ENCODE measurements at regions not wholly inside any gene's neighbourhood (a gene's known extent, or its start where the extent isn't known, plus 50 kb on each side); places are given as distances from the start of the nearest gene placed in this dataset.
A peak's percentile ranks its signal among the peaks of the same experiment; 100 is the strongest.

GRCh38 chr6:105781915-105782314, 304.2 kb upstream of the PRDM1 start:
- no peak for ATAC-seq

GRCh38 chr6:105781248-105781647, 304.9 kb upstream of the PRDM1 start:
- no peak overlapping the region for H3K4me3 ChIP-seq
- DNase-seq (peak in 1 of 2 donors; percentile 37), ATAC-seq (peak in 1 of 2 donors; percentile 18)
- no peak for TF ChIP-seq CTCF (IDR thresholded peaks at IDR 0.05 in 4 of 5, conservative IDR thresholded peaks at IDR 0.05 in 1 of 5)
- TF ChIP-seq POLR2A (IDR thresholded peaks at IDR 0.05): no peak
- no peaks in the 10 kb centered on the region for H3K9me3 ChIP-seq
- H3K36me3 ChIP-seq: no peaks in the 10 kb centered on the region
- intact Hi-C loops (cut with DNase I; ENCODE audit: low total_unique reads) (loop anchor here (2.0 kb wide), 1 partner anchor 14 kb away; no protein-coding TSS in a partner anchor), in situ Hi-C loops (cut with MboI; ENCODE audit: low sequenced_read_pairs in 4 of 4) (no loop called here)
- H3K4me1 ChIP-seq: peaks cover 4% of the 10 kb centered on the region in 2 donors
- no peaks in the 10 kb centered on the region for H3K27me3 ChIP-seq
- peak overlapping the region in 1 of 4 donors; percentile 74 for H3K27ac ChIP-seq

More at GRCh38 chr6:105781915-105782314, 304.2 kb upstream of the PRDM1 start:
- intact Hi-C loops (cut with DNase I; ENCODE audit: low total_unique reads): loop anchor here (2.0 kb wide), 1 partner anchor 13 kb away; no protein-coding TSS in a partner anchor
- in situ Hi-C loops (cut with MboI; ENCODE audit: low sequenced_read_pairs in 4 of 4): no loop called here
- Histone ChIP-seq H3K4me1 (peaks cover 4% of the 10 kb centered on the region in 2 donors), H3K36me3 (no peaks in the 10 kb centered on the region), H3K27me3 (no peaks in the 10 kb centered on the region), H3K9me3 (no peaks in the 10 kb centered on the region), H3K27ac (no peak overlapping the region), H3K4me3 (no peak overlapping the region)
- DNase-seq: no peak
- TF ChIP-seq CTCF (IDR thresholded peaks at IDR 0.05 in 4 of 5, conservative IDR thresholded peaks at IDR 0.05 in 1 of 5): no peak
- no peak for TF ChIP-seq POLR2A (IDR thresholded peaks at IDR 0.05)

- intact Hi-C loops (cut with DNase I; ENCODE audit: low total_unique reads): loop anchor here (2.0 kb wide), 1 partner anchor 14 kb away; no protein-coding TSS in a partner anchor
- H3K27ac ChIP-seq: peak overlapping the region; percentile 53 to 74 (median 62)
- TF ChIP-seq CTCF (IDR thresholded peaks at IDR 0.05 in 4 of 5, conservative IDR thresholded peaks at IDR 0.05 in 1 of 5) (no peak), POLR2A (IDR thresholded peaks at IDR 0.05) (no peak)
- H3K36me3 ChIP-seq: no peaks in the 10 kb centered on the region
- no peak overlapping the region for H3K4me3 ChIP-seq
- H3K27me3 ChIP-seq: no peaks in the 10 kb centered on the region
- peak in 1 of 2 donors; percentile 74 for DNase-seq
- peak; percentile 91 to 99 for ATAC-seq
- H3K9me3 ChIP-seq: peaks cover 0 to 5% (median 0%) of the 10 kb centered on the region in 3 donors
- peaks cover 4% of the 10 kb centered on the region in 2 donors for H3K4me1 ChIP-seq
- in situ Hi-C loops (cut with MboI; ENCODE audit: low sequenced_read_pairs in 4 of 4): no loop called here
Measured at GRCh38 chr6:105780146-105780860, 305.8 kb upstream of the PRDM1 start.

- Histone ChIP-seq H3K9me3 (peaks cover 0 to 5% (median 0%) of the 10 kb centered on the region in 3 donors), H3K36me3 (no peaks in the 10 kb centered on the region), H3K4me1 (peaks cover 4% of the 10 kb centered on the region in 2 donors), H3K27me3 (no peaks in the 10 kb centered on the region), H3K4me3 (no peak overlapping the region), H3K27ac (no peak overlapping the region)
- ATAC-seq: no peak
- TF ChIP-seq POLR2A (IDR thresholded peaks at IDR 0.05) (no peak), CTCF (IDR thresholded peaks at IDR 0.05 in 4 of 5, conservative IDR thresholded peaks at IDR 0.05 in 1 of 5) (no peak)
- no peak for DNase-seq
- in situ Hi-C loops (cut with MboI; ENCODE audit: low sequenced_read_pairs in 4 of 4): no loop called here
- intact Hi-C loops (cut with DNase I; ENCODE audit: low total_unique reads): no loop called here
Measured at GRCh38 chr6:105779110-105779509, 307.0 kb upstream of the PRDM1 start.

All from gastrocnemius medialis (tissue), 4 donors.